ENCODE measurements at regions not wholly inside any gene's neighbourhood (a gene's known extent, or its start where the extent isn't known, plus 50 kb on each side); places are given as distances from the start of the nearest gene placed in this dataset.

DNA sequence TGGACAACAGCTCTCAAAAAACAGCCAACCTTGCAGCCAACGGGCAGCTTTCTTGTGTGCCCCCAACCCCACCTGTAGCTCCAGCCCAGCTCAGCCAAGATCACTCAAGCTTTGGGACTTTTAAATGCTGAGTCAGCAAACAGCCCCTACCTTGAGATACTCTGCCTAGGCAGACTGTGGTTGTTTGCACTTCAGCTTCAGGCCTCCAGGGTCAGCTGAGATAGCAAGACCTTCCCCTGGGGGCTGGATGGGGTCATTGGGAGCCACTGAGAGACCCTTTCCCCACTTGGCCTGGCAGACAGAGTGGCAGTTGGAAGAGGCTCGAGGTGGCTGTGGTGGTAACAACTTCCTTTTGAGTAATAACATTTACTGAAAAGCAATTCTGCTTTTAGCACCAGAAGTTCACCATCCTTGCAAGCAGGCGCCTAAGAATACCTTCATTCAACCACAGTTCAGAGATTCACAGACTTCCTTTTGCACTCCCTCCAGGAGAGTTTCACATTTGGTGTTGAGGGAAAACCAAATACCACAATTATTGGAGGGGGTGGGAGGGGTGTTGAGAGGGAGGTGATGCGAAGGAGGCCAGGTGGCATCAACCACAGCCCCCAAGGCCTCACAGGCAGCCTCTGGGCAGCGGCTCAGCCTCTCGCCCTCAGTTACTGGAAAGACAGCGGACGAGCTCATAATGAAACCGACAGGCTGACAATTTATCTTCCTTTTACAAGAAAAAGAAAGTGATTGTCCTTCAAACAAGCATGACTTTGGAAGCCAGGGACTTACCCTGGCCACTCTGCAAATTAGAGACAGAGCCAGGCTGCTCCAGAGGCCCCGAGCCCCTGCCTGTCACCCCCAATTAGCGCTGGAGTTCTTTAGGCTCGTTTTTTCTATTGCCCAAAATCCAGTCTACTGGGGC lies 148.1 kb downstream of the CEBPB start:
- TF ChIP-seq EZH2 (IDR thresholded peaks at IDR 0.05; ENCODE audit: low read length) (no peak), CTCF (optimal IDR thresholded peaks at IDR 0.05 in 1 of 3, IDR thresholded peaks at IDR 0.05 in 1 of 3, conservative IDR thresholded peaks at IDR 0.05 in 1 of 3; ENCODE audit: extremely low read depth in 1 of 3, insufficient read depth in 2 of 3, low read length in 3 of 3) (no peak)

Measured in keratinocyte (primary cell).